GM12878 (cell line): ENCODE measurements at regions not wholly inside any gene's neighbourhood (a gene's known extent, or its start where the extent isn't known, plus 50 kb on each side); places are given as distances from the start of the nearest gene placed in this dataset.

Experiments used
- BCL3 ChIP-seq: IDR thresholded peaks from 2 replicates; pipeline ENCODE4 v1.6.1; 2011; ENCODE audit warnings: borderline replicate concordance, low read depth, mild to moderate bottlenecking, moderate library complexity, low read length; ENCODE audit not compliant: insufficient read depth, poor library complexity, severe bottlenecking
- BMI1 ChIP-seq: fragments of 450-650 bp; IDR thresholded peaks from 2 replicates; pipeline ENCODE4 v1.6.1; 2016; ENCODE audit warnings: mild to moderate bottlenecking, moderate library complexity, borderline replicate concordance
- FOXK2 ChIP-seq: fragments of 450-650 bp; IDR thresholded peaks from 2 replicates; pipeline ENCODE4 v1.6.1; 2017; ENCODE audit warnings: mild to moderate bottlenecking, moderate library complexity
- IKZF1 ChIP-seq: fragments of 450-650 bp; conservative IDR thresholded peaks from 2 replicates; pipeline ENCODE4 v1.6.1; 2017; ENCODE audit warnings: antibody characterized with exemption, mild to moderate bottlenecking
- JUNB ChIP-seq: IDR thresholded peaks from 2 replicates; pipeline ENCODE4 v1.6.1; 2016; ENCODE audit warnings: antibody characterized with exemption, mild to moderate bottlenecking
- MEF2B ChIP-seq: fragments of 450-650 bp; IDR thresholded peaks from 2 replicates; pipeline ENCODE4 v1.6.1; 2018; ENCODE audit warnings: mild to moderate bottlenecking, moderate library complexity; ENCODE audit not compliant: partially characterized antibody, poor library complexity, severe bottlenecking
- NKRF ChIP-seq: fragments of 450-650 bp; conservative IDR thresholded peaks from 2 replicates; pipeline ENCODE4 v1.6.1; 2017; ENCODE audit warnings: mild to moderate bottlenecking, moderate library complexity
- PRDM15 ChIP-seq: fragments of 450-650 bp; formaldehyde crosslinking; IDR thresholded peaks from 2 replicates; pipeline ENCODE4 v1.4.0; 2020; ENCODE audit warnings: mild to moderate bottlenecking, moderate library complexity
- RAD51 ChIP-seq: fragments of 450-650 bp; IDR thresholded peaks from 2 replicates; pipeline ENCODE4 v1.6.1; 2016; ENCODE audit warnings: moderate library complexity, mild to moderate bottlenecking, inconsistent platforms
- TCF3 ChIP-seq: IDR thresholded peaks from 2 replicates; pipeline ENCODE4 v1.6.1; 2012; ENCODE audit warnings: low read depth, mild to moderate bottlenecking, low read length, borderline replicate concordance; ENCODE audit not compliant: insufficient read depth
- ZNF207 ChIP-seq: fragments of 450-650 bp; IDR thresholded peaks from 2 replicates; pipeline ENCODE4 v1.6.1; 2014; ENCODE audit warnings: antibody characterized with exemption, mild to moderate bottlenecking, borderline replicate concordance
- ZNF592 ChIP-seq: fragments of 450-650 bp; IDR thresholded peaks from 2 replicates; pipeline ENCODE4 v1.6.1; 2017; ENCODE audit warnings: mild to moderate bottlenecking, moderate library complexity
- ZNF687 ChIP-seq: fragments of 450-650 bp; IDR thresholded peaks from 2 replicates; pipeline ENCODE4 v1.6.1; 2017; ENCODE audit warnings: mild to moderate bottlenecking, moderate library complexity

- TF ChIP-seq ZNF592 (no peak), NKRF (no peak), FOXK2 (no peak), BMI1 (no peak), JUNB (no peak), IKZF1 (peak; percentile 51; the same call in 1 of the 2 replicates), PRDM15 (CRISPR knock-in tag) (no peak), MEF2B (no peak), TCF3 (peak; percentile 28; the same call in 1 of the 2 replicates), ZNF207 (no peak), ZNF687 (0 out of 2 replicates have a peak, but pooled peaks have one; percentile 19), BCL3 (peak; percentile 44), RAD51 (no peak)
Observed at GRCh38 chr17:77433385-77434135, 292.8 kb downstream of the SEC14L1 start (continued).
